HTR-8/SVneo (cell line): ENCODE measurements at regions not wholly inside any gene's neighbourhood (a gene's known extent, or its start where the extent isn't known, plus 50 kb on each side); places are given as distances from the start of the nearest gene placed in this dataset.
"Not testable (repeated sequence)": the region's sequence is repeated elsewhere in the genome, so short reads cannot be mapped to it uniquely, and the experiment has no call there.

Source experiments
- DNase-seq: peaks from one replicate; pipeline ENCODE4 v3.0.0; 2011; ENCODE audit warnings: low spot score, mixed read lengths; ENCODE audit not compliant: insufficient read length
- FAIRE-seq: peaks from 2 replicates; lab custom pipeline; 2011; peaks lifted over from hg19 to GRCh38; lab: Jason Lieb, UNC

GRCh38 chr2:136298631-136299030 is 180.7 kb upstream of the CXCR4 start:
- FAIRE-seq, result no peak
- DNase-seq, result no peak

- DNase-seq (no peak), FAIRE-seq (no peak)
These were observed 180.0 kb upstream of the CXCR4 start for GRCh38 chr2:136297994-136298393.

- DNase-seq (no peak), FAIRE-seq (no peak)
These were observed 179.4 kb upstream of the CXCR4 start for GRCh38 chr2:136297312-136297711.

GRCh38 chr2:136295168-136295567 is 177.2 kb upstream of the CXCR4 start:
- DNase-seq (no peak), FAIRE-seq (no peak)

- no peak for FAIRE-seq
These were observed 173.9 kb upstream of the CXCR4 start for GRCh38 chr2:136291871-136292270.

GRCh38 chr2:136290326-136290725 is 172.4 kb upstream of the CXCR4 start:
- no peak for DNase-seq
- no peak for FAIRE-seq

More at GRCh38 chr2:136291871-136292270, 173.9 kb upstream of the CXCR4 start:
- DNase-seq, result no peak

- no peak for DNase-seq
These were observed 170.3 kb upstream of the CXCR4 start for GRCh38 chr2:136288249-136288648.

GRCh38 chr2:136286423-136286822 is 168.5 kb upstream of the CXCR4 start:
- FAIRE-seq (no peak), DNase-seq (no peak)

More at GRCh38 chr2:136288249-136288648, 170.3 kb upstream of the CXCR4 start:
- FAIRE-seq, result no peak

GRCh38 chr2:136284226-136285119 is 166.5 kb upstream of the CXCR4 start:
- no peak for FAIRE-seq
- DNase-seq, result no peak

GRCh38 chr2:136282251-136282650 is 164.3 kb upstream of the CXCR4 start:
- FAIRE-seq, result no peak
- no peak for DNase-seq

- no peak for FAIRE-seq
- no peak for DNase-seq
These were observed 163.5 kb upstream of the CXCR4 start for GRCh38 chr2:136281281-136282114.

GRCh38 chr2:136266346-136266745 is 148.4 kb upstream of the CXCR4 start:
- FAIRE-seq, DNase-seq: not testable (repeated sequence)

GRCh38 chr2:136259551-136259950 is 141.6 kb upstream of the CXCR4 start:
- FAIRE-seq, result no peak
- DNase-seq, result no peak

- DNase-seq (no peak), FAIRE-seq (no peak)
These were observed 139.9 kb upstream of the CXCR4 start for GRCh38 chr2:136257893-136258292.

- FAIRE-seq (no peak), DNase-seq (no peak)
These were observed 137.9 kb upstream of the CXCR4 start for GRCh38 chr2:136255648-136256461.

GRCh38 chr2:136255127-136255526 is 137.2 kb upstream of the CXCR4 start:
- DNase-seq (no peak), FAIRE-seq (no peak)

GRCh38 chr2:136254681-136255080 is 136.7 kb upstream of the CXCR4 start:
- DNase-seq (no peak), FAIRE-seq (no peak)

GRCh38 chr2:136253288-136254004 is 135.5 kb upstream of the CXCR4 start:
- DNase-seq, result no peak
- no peak for FAIRE-seq

GRCh38 chr2:136251885-136252585 is 134.1 kb upstream of the CXCR4 start:
- DNase-seq (no peak), FAIRE-seq (no peak)
